A673 (cell line): ENCODE measurements at regions not wholly inside any gene's neighbourhood (a gene's known extent, or its start where the extent isn't known, plus 50 kb on each side); places are given as distances from the start of the nearest gene placed in this dataset.

Experiments
- BruUV-seq: library from RNA; stranded (reverse); fragments of 400-500 nt; replicated peaks from 2 replicates; lab custom pipeline; 2021; lab: Mats Ljungman, UMichigan
- CTCF ChIA-PET: fragments of 300-600 bp; sonication (Branson Sonifier 250); formaldehyde crosslinking; loops from one replicate; lab custom pipeline; 2022; ENCODE audit warnings: antibody characterized with exemption; lab: Charles Lee
- POLR2A ChIA-PET: fragments of 300-600 bp; sonication (Branson Sonifier 250); formaldehyde crosslinking; loops from one replicate; lab custom pipeline; 2022; ENCODE audit warnings: antibody characterized with exemption; ENCODE audit not compliant: low non-redundant PET; lab: Charles Lee
- DNase-seq: peaks from one replicate; pipeline ENCODE4 v3.0.0-alpha.2; 2015; ENCODE audit warnings: low spot score
- H3K27ac ChIP-seq: fragments of 200-600 bp; sonication (generic); 2 replicates; pipeline ENCODE4 v1.5.1; 2016; ENCODE audit warnings: mixed run types, low read depth, mild to moderate bottlenecking, mixed read lengths, antibody characterized with exemption, low read length; ENCODE audit not compliant: poor library complexity, severe bottlenecking
- H3K27me3 ChIP-seq: fragments of 200-600 bp; sonication (generic); replicated peaks from 2 replicates; pipeline ENCODE4 v1.6.1; 2017; ENCODE audit warnings: mixed run types, low read depth, mild to moderate bottlenecking, mixed read lengths, antibody characterized with exemption, low read length; ENCODE audit not compliant: insufficient read depth, poor library complexity
- H3K36me3 ChIP-seq: fragments of 200-600 bp; sonication (generic); 2 replicates; pipeline ENCODE4 v1.6.1; 2016; ENCODE audit warnings: mixed run types, mild to moderate bottlenecking, mixed read lengths, antibody characterized with exemption, low read length; ENCODE audit not compliant: insufficient read depth, poor library complexity, severe bottlenecking
- H3K4me1 ChIP-seq: fragments of 200-600 bp; sonication (generic); 2 replicates; pipeline ENCODE4 v1.6.1; 2017; ENCODE audit warnings: mixed run types, mild to moderate bottlenecking, mixed read lengths, antibody characterized with exemption, low read length; ENCODE audit not compliant: insufficient read depth, poor library complexity, severe bottlenecking
- H3K4me3 ChIP-seq: fragments of 200-600 bp; sonication (generic); 2 replicates; pipeline ENCODE4 v1.5.1; 2016; ENCODE audit warnings: low read depth, mixed run types, mild to moderate bottlenecking, mixed read lengths, low read length; ENCODE audit not compliant: poor library complexity, severe bottlenecking
- H3K9me3 ChIP-seq: fragments of 200-600 bp; sonication (generic); 2 replicates; pipeline ENCODE4 v1.6.1; 2016; ENCODE audit warnings: mixed run types, low read depth, mild to moderate bottlenecking, mixed read lengths, antibody characterized with exemption, low read length; ENCODE audit not compliant: poor library complexity, severe bottlenecking
- CTCF ChIP-seq: fragments of 300-800, 200-600 bp; sonication (generic); conservative IDR thresholded peaks from 2 replicates; pipeline ENCODE4 v1.5.1; 2017; ENCODE audit warnings: low read depth, mild to moderate bottlenecking, antibody characterized with exemption, low read length, moderate library complexity, mixed read lengths
- EZH2 ChIP-seq: fragments of 200-600 bp; sonication (generic); IDR thresholded peaks from 2 replicates; pipeline ENCODE4 v1.6.1; 2017; ENCODE audit warnings: borderline replicate concordance, low read depth, mild to moderate bottlenecking, mixed read lengths, antibody characterized with exemption, low read length; ENCODE audit not compliant: poor library complexity, severe bottlenecking
- intact Hi-C: fragments of 100-400 bp; cut with micrococcal nuclease; formaldehyde crosslinking; loops from one replicate; pipeline ENCODE4 v1.10.0; 2022; ENCODE audit not compliant: unreplicated experiment

GRCh38 chr9:80025131-80025530 lies 453.4 kb downstream of the TLE4 start:
- H3K9me3 ChIP-seq = no peaks in the 10 kb centered on the region
- intact Hi-C loops = no loop called here
- no peaks in the 10 kb centered on the region for H3K36me3 ChIP-seq
- H3K27ac ChIP-seq = no peak overlapping the region
- no peak for DNase-seq
- no TSS peak for BruUV-seq
- ChIA-PET POLR2A (no interaction called here), CTCF (no interaction called here)
- no peak for TF ChIP-seq EZH2
- TF ChIP-seq CTCF = no peak
- no peak overlapping the region for H3K4me3 ChIP-seq
- H3K4me1 ChIP-seq = no peaks in the 10 kb centered on the region
- no peaks in the 10 kb centered on the region for H3K27me3 ChIP-seq

- DNase-seq = no peak
- H3K36me3 ChIP-seq = no peaks in the 10 kb centered on the region
- H3K9me3 ChIP-seq = no peaks in the 10 kb centered on the region
- POLR2A ChIA-PET = no interaction called here
- no peaks in the 10 kb centered on the region for H3K27me3 ChIP-seq
- CTCF ChIA-PET = no interaction called here
- intact Hi-C loops = no loop called here
- no peak overlapping the region for H3K27ac ChIP-seq
- BruUV-seq = no TSS peak
- no peaks in the 10 kb centered on the region for H3K4me1 ChIP-seq
- no peak overlapping the region for H3K4me3 ChIP-seq
- TF ChIP-seq CTCF (no peak), EZH2 (no peak)
These were observed 448.8 kb downstream of the TLE4 start for GRCh38 chr9:80020530-80020929.

- H3K36me3 ChIP-seq = no peaks in the 10 kb centered on the region
- H3K4me3 ChIP-seq = no peak overlapping the region
- TF ChIP-seq CTCF (no peak), EZH2 (no peak)
- intact Hi-C loops = no loop called here
- H3K4me1 ChIP-seq = no peaks in the 10 kb centered on the region
- CTCF ChIA-PET = no interaction called here
- no peaks in the 10 kb centered on the region for H3K9me3 ChIP-seq
- no peaks in the 10 kb centered on the region for H3K27me3 ChIP-seq
- no peak overlapping the region for H3K27ac ChIP-seq
- BruUV-seq = no TSS peak
- POLR2A ChIA-PET = no interaction called here
- DNase-seq = no peak
These were observed 448.3 kb downstream of the TLE4 start for GRCh38 chr9:80020056-80020455.
